Ovary (tissue), 7 donors: ENCODE measurements at regions not wholly inside any gene's neighbourhood (a gene's known extent, or its start where the extent isn't known, plus 50 kb on each side); places are given as distances from the start of the nearest gene placed in this dataset.

ENCODE experiments used
- DNase-seq, 5 donors: peaks; one replicate each; pipeline ENCODE4 v3.0.0-alpha.2; 2019 to 2020
- H3K27ac ChIP-seq, 2 donors: fragments of 200-600 bp; one replicate each; pipeline versions ENCODE4 v1.5.1 to v1.8.0; 2019 to 2022
- H3K27me3 ChIP-seq: fragments of 200-600 bp; one replicate; pipeline ENCODE4 v1.8.0; 2022
- H3K36me3 ChIP-seq: fragments of 200-600 bp; sonication (generic); one replicate; pipeline ENCODE4 v1.5.1; 2019
- H3K4me1 ChIP-seq: one replicate; pipeline ENCODE4 v1.8.1; 2013; ENCODE audit warnings: mild to moderate bottlenecking, moderate library complexity; ENCODE audit not compliant: insufficient read depth
- H3K4me3 ChIP-seq: fragments of 200-600 bp; sonication (generic); one replicate; pipeline ENCODE4 v1.5.1; 2017
- H3K9me3 ChIP-seq, 2 donors: fragments of 200-600 bp in 1 of 2; sonication (generic) in 1 of 2; one replicate each; pipeline versions ENCODE4 v1.5.1 to v1.8.1; 2013 to 2019; ENCODE audit warnings: mild to moderate bottlenecking in 1 of 2, moderate library complexity in 1 of 2
- CTCF ChIP-seq, 3 donors: fragments of 450-650 bp in 2 of 3; fragments of 200-600 bp in 1 of 3; IDR thresholded peaks; one replicate each; pipeline versions ENCODE4 v1.5.1 to v1.8.0; 2016 to 2022; ENCODE audit warnings: antibody characterized with exemption in 3 of 3, mild to moderate bottlenecking in 1 of 3
- EP300 ChIP-seq: sonication (generic); formaldehyde crosslinking; IDR thresholded peaks from one replicate; pipeline ENCODE4 v1.6.1; 2017; ENCODE audit warnings: antibody characterized with exemption
- POLR2A ChIP-seq: fragments of 450-650 bp; IDR thresholded peaks from one replicate; pipeline ENCODE4 v1.6.1; 2017; ENCODE audit warnings: antibody characterized with exemption, mild to moderate bottlenecking, moderate library complexity
- WGBS, 3 donors: extraction: QIAGEN DNeasy Blood & Tissue Kit in 1 of 3; methylation state at CpG; one replicate each; pipeline versions ENCODE4 v1.1.5 to v1.1.7; 2013 to 2017; 5-methylcytosine and 5-hydroxymethylcytosine counted together
- intact Hi-C, 4 donors: fragments of 100-400 bp; cut with DNase I; formaldehyde crosslinking; loops; one replicate each; pipeline versions ENCODE4 v1.11.0 to v1.15.1; 2022 to 2023
- donor health status: DM: no; HTN: no; CAD: no; lungs with moderate emphysema.
- donor health status: DM: no; HTN: no; CAD: no.
- donor health status: Bipolar disorder and iron deficiency.
- donor health status: DM: no; HTN: no; CAD: no.
- donor health status: DM: yes; HTN: yes; CAD: no.

- intact Hi-C loops: no loop called here
- Histone ChIP-seq H3K36me3 (no peaks in the 10 kb centered on the region), H3K27ac (no peak overlapping the region), H3K4me3 (no peak overlapping the region), H3K4me1 (no peaks in the 10 kb centered on the region), H3K27me3 (no peaks in the 10 kb centered on the region), H3K9me3 (no peaks in the 10 kb centered on the region)
- WGBS, 3 donors: 6 to 10% (median 10%) methylated on average over 3 of the region's 3 CpGs
- TF ChIP-seq EP300 (no peak), CTCF (IDR thresholded peaks at IDR 0.05) (no peak), POLR2A (no peak)
- DNase-seq: no peak
Observed at GRCh38 chr2:136645236-136645828, 120.0 kb upstream of the THSD7B start.

GRCh38 chr2:136639651-136640050 is 125.7 kb upstream of the THSD7B start:
- Histone ChIP-seq H3K9me3 (no peaks in the 10 kb centered on the region), H3K4me3 (no peak overlapping the region), H3K27me3 (no peaks in the 10 kb centered on the region), H3K4me1 (no peaks in the 10 kb centered on the region), H3K27ac (no peak overlapping the region), H3K36me3 (no peaks in the 10 kb centered on the region)
- intact Hi-C loops: loop anchor here in 1 of 4 donors (5.0 kb wide), 1 partner anchor 1582 kb away; no protein-coding TSS in a partner anchor
- 90 to 94% (median 90%) methylated on average over 15 of the region's 15 CpGs for WGBS, 3 donors
- no peak for DNase-seq
- TF ChIP-seq POLR2A (no peak), CTCF (IDR thresholded peaks at IDR 0.05) (no peak), EP300 (no peak)

GRCh38 chr2:136638193-136638592 is 127.2 kb upstream of the THSD7B start:
- DNase-seq: no peak
- no peaks in the 10 kb centered on the region for H3K9me3 ChIP-seq
- TF ChIP-seq EP300 (no peak), POLR2A (no peak)
- H3K36me3 ChIP-seq: no peaks in the 10 kb centered on the region
- no peak overlapping the region for H3K27ac ChIP-seq
- no peaks in the 10 kb centered on the region for H3K27me3 ChIP-seq
- no peak overlapping the region for H3K4me3 ChIP-seq
- intact Hi-C loops: loop anchor here in 1 of 4 donors (5.0 kb wide), 1 partner anchor 1581 kb away; no protein-coding TSS in a partner anchor
- H3K4me1 ChIP-seq: no peaks in the 10 kb centered on the region

GRCh38 chr2:136637402-136637801 is 127.9 kb upstream of the THSD7B start:
- intact Hi-C loops: loop anchor here in 1 of 4 donors (5.0 kb wide), 1 partner anchor 1580 kb away; no protein-coding TSS in a partner anchor
- Histone ChIP-seq H3K36me3 (no peaks in the 10 kb centered on the region), H3K27ac (no peak overlapping the region), H3K9me3 (no peaks in the 10 kb centered on the region), H3K4me3 (no peak overlapping the region), H3K4me1 (no peaks in the 10 kb centered on the region), H3K27me3 (no peaks in the 10 kb centered on the region)
- WGBS, 3 donors: 33 to 38% (median 38%) methylated on average over 2 of the region's 2 CpGs
- TF ChIP-seq CTCF (IDR thresholded peaks at IDR 0.05) (no peak), POLR2A (no peak), EP300 (no peak)
- no peak for DNase-seq

- H3K4me1 ChIP-seq: no peaks in the 10 kb centered on the region
- intact Hi-C loops: no loop called here
- TF ChIP-seq CTCF (IDR thresholded peaks at IDR 0.05) (no peak), POLR2A (no peak), EP300 (no peak)
- no peak overlapping the region for H3K4me3 ChIP-seq
- H3K9me3 ChIP-seq: no peaks in the 10 kb centered on the region
- H3K36me3 ChIP-seq: no peaks in the 10 kb centered on the region
- no peak for DNase-seq
- no peak overlapping the region for H3K27ac ChIP-seq
- no peaks in the 10 kb centered on the region for H3K27me3 ChIP-seq
- 69 to 72% (median 70%) methylated on average over 4 of the region's 4 CpGs for WGBS, 3 donors
Observed at GRCh38 chr2:136628490-136628889, 136.9 kb upstream of the THSD7B start.
